ENCODE measurements at regions not wholly inside any gene's neighbourhood (a gene's known extent, or its start where the extent isn't known, plus 50 kb on each side); places are given as distances from the start of the nearest gene placed in this dataset.

DNA sequence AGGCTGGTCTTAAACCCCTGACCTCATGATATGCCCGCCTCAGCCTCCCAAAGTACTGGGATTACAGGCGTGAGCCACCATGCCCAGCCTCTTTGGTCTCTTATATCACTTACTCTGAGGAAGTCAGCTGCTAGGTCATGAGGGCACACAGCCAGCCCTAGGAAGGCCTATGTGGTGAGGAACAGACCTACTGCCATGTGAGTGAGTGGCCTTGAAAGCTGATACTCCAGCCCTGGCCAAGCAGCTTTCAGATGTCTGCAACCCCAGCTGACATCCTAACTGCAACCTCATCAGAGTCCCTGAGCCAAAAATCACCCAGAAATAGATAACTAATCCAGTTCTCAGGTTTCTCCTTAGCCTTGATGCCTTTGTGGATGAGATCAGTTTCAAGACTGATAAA lies 224.3 kb downstream of the EDEM1 start:
- TF ChIP-seq, protein P1, sequence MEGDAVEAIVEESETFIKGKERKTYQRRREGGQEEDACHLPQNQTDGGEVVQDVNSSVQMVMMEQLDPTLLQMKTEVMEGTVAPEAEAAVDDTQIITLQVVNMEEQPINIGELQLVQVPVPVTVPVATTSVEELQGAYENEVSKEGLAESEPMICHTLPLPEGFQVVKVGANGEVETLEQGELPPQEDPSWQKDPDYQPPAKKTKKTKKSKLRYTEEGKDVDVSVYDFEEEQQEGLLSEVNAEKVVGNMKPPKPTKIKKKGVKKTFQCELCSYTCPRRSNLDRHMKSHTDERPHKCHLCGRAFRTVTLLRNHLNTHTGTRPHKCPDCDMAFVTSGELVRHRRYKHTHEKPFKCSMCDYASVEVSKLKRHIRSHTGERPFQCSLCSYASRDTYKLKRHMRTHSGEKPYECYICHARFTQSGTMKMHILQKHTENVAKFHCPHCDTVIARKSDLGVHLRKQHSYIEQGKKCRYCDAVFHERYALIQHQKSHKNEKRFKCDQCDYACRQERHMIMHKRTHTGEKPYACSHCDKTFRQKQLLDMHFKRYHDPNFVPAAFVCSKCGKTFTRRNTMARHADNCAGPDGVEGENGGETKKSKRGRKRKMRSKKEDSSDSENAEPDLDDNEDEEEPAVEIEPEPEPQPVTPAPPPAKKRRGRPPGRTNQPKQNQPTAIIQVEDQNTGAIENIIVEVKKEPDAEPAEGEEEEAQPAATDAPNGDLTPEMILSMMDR (IDR thresholded peaks at IDR 0.05; ENCODE audit: extremely low read depth in 1 of 2, insufficient read depth in 1 of 2, low read depth in 1 of 2, low read length in 2 of 2): no peak
- TF ChIP-seq, protein P2, sequence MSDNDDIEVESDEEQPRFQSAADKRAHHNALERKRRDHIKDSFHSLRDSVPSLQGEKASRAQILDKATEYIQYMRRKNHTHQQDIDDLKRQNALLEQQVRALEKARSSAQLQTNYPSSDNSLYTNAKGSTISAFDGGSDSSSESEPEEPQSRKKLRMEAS (IDR thresholded peaks at IDR 0.05; ENCODE audit: insufficient read depth, insufficient read length): no peak
- no peak for TF ChIP-seq MYC (IDR thresholded peaks at IDR 0.05; ENCODE audit: low read depth, low read length)
- TF ChIP-seq POLR2A (IDR thresholded peaks at IDR 0.05; ENCODE audit: low read depth, low read length): no peak

All from endothelial cell of umbilical vein (primary cell).